ENCODE measurements at regions not wholly inside any gene's neighbourhood (a gene's known extent, or its start where the extent isn't known, plus 50 kb on each side); places are given as distances from the start of the nearest gene placed in this dataset.

- no peak overlapping the region for H3K4me3 Mint-ChIP-seq
- peaks cover under 1% of the 10 kb centered on the region for H3K4me1 Mint-ChIP-seq
Measured at GRCh38 chr4:152171556-152171955, 364.3 kb downstream of the FBXW7 start.

DNA sequence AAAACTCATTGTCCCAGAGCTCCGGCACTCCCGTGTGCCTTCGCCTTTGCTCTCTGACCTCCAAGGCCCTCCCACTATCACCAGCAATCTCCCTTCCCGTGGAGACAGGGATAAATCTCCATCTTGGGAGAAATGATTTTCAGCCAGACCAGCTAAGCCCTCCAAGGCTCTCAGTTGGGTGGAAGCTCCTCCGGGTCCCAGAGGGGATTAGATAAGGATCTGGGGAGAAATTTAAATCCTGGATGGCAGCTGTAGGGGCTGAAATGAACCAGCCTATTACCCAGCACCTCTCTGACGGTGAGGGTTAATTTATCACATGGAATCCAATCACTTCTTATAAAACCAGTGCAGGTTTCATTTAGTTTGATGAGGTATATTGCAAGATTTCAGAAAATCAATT lies 366.2 kb downstream of the FBXW7 start:
- Mint-ChIP-seq H3K27ac (no peak overlapping the region), H3K4me1 (peaks cover 2% of the 10 kb centered on the region)
- ATAC-seq (ENCODE audit: low read depth) = no peak

More at GRCh38 chr4:152171556-152171955, 364.3 kb downstream of the FBXW7 start:
- no peaks in the 10 kb centered on the region for H3K36me3 Mint-ChIP-seq
- peaks cover 2% of the 10 kb centered on the region for H3K27me3 Mint-ChIP-seq
- no peaks in the 10 kb centered on the region for H3K9me3 Mint-ChIP-seq
- ATAC-seq (ENCODE audit: low read depth) (no peak), DNase-seq (ENCODE audit: low spot score in 2 of 2) (no peak)
- no peak overlapping the region for H3K27ac Mint-ChIP-seq

GRCh38 chr4:152168987-152169616 lies 366.8 kb downstream of the FBXW7 start:
- Mint-ChIP-seq H3K9me3 (no peaks in the 10 kb centered on the region), H3K27me3 (peaks cover 5% of the 10 kb centered on the region), H3K27ac (no peak overlapping the region), H3K4me1 (peaks cover 2% of the 10 kb centered on the region), H3K36me3 (no peaks in the 10 kb centered on the region), H3K4me3 (no peak overlapping the region)
- ATAC-seq (ENCODE audit: low read depth) (no peak), DNase-seq (ENCODE audit: low spot score in 2 of 2) (no peak)

More for the DNA sequence above, 366.2 kb downstream of the FBXW7 start:
- Mint-ChIP-seq H3K4me3 (no peak overlapping the region), H3K36me3 (no peaks in the 10 kb centered on the region), H3K27me3 (peaks cover 5% of the 10 kb centered on the region), H3K9me3 (no peaks in the 10 kb centered on the region)
- DNase-seq (ENCODE audit: low spot score in 2 of 2) = no peak

- peaks cover 7% of the 10 kb centered on the region for H3K27me3 Mint-ChIP-seq
Measured at GRCh38 chr4:152166567-152166966, 369.3 kb downstream of the FBXW7 start.

DNA sequence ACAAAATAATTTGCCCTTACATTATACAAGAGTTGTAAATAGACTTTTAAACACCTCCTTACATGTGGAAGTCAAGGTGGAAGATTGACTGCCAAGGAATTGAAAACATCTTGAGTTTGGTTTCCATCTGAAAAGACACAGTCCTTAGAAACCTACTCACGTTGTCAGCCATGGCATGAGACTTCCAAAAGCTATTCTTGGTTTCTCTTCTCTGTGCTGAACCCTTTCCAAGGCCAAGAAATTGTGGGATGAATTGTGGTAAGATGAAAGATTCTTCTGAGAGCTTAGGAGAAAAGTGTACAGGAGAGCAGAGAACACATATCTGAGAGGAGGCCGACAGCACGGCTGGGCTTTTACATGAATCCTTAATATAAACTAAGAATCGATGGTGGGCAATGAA lies 370.0 kb downstream of the FBXW7 start:
- Mint-ChIP-seq H3K9me3 (no peaks in the 10 kb centered on the region), H3K27me3 (peaks cover 11% of the 10 kb centered on the region), H3K4me1 (peaks cover 2% of the 10 kb centered on the region), H3K4me3 (no peak overlapping the region), H3K27ac (no peak overlapping the region), H3K36me3 (no peaks in the 10 kb centered on the region)
- DNase-seq (ENCODE audit: low spot score in 2 of 2) (no peak), ATAC-seq (ENCODE audit: low read depth) (no peak)

More at GRCh38 chr4:152166567-152166966, 369.3 kb downstream of the FBXW7 start:
- no peaks in the 10 kb centered on the region for H3K36me3 Mint-ChIP-seq
- H3K4me1 Mint-ChIP-seq = peaks cover 2% of the 10 kb centered on the region
- ATAC-seq (ENCODE audit: low read depth) (no peak), DNase-seq (ENCODE audit: low spot score in 2 of 2) (no peak)
- no peak overlapping the region for H3K4me3 Mint-ChIP-seq
- H3K27ac Mint-ChIP-seq = no peak overlapping the region
- no peaks in the 10 kb centered on the region for H3K9me3 Mint-ChIP-seq

GRCh38 chr4:152165146-152165545 lies 370.7 kb downstream of the FBXW7 start:
- no peak for ATAC-seq (ENCODE audit: low read depth)
- Mint-ChIP-seq H3K4me3 (no peak overlapping the region), H3K4me1 (peaks cover 2% of the 10 kb centered on the region), H3K9me3 (no peaks in the 10 kb centered on the region), H3K27ac (no peak overlapping the region), H3K27me3 (peaks cover 13% of the 10 kb centered on the region), H3K36me3 (no peaks in the 10 kb centered on the region)
- DNase-seq (ENCODE audit: low spot score in 2 of 2) = no peak

GRCh38 chr4:152164561-152164960 lies 371.3 kb downstream of the FBXW7 start:
- no peak overlapping the region for H3K4me3 Mint-ChIP-seq
- H3K27ac Mint-ChIP-seq = no peak overlapping the region
- DNase-seq (ENCODE audit: low spot score in 2 of 2) (no peak), ATAC-seq (ENCODE audit: low read depth) (no peak)
- no peaks in the 10 kb centered on the region for H3K36me3 Mint-ChIP-seq
- no peaks in the 10 kb centered on the region for H3K9me3 Mint-ChIP-seq
- H3K27me3 Mint-ChIP-seq = peaks cover 13% of the 10 kb centered on the region
- H3K4me1 Mint-ChIP-seq = peaks cover 2% of the 10 kb centered on the region

GRCh38 chr4:152162331-152162697 lies 373.6 kb downstream of the FBXW7 start:
- Mint-ChIP-seq H3K36me3 (no peaks in the 10 kb centered on the region), H3K9me3 (no peaks in the 10 kb centered on the region), H3K4me1 (peaks cover 2% of the 10 kb centered on the region), H3K27ac (no peak overlapping the region), H3K4me3 (no peak overlapping the region), H3K27me3 (peaks cover 13% of the 10 kb centered on the region)
- ATAC-seq (ENCODE audit: low read depth) (no peak), DNase-seq (ENCODE audit: low spot score in 2 of 2) (no peak)

GRCh38 chr4:152161676-152162330 lies 374.1 kb downstream of the FBXW7 start:
- Mint-ChIP-seq H3K4me1 (peaks cover 2% of the 10 kb centered on the region), H3K4me3 (no peak overlapping the region), H3K27ac (no peak overlapping the region), H3K27me3 (peaks cover 13% of the 10 kb centered on the region), H3K9me3 (no peaks in the 10 kb centered on the region), H3K36me3 (no peaks in the 10 kb centered on the region)
- DNase-seq (ENCODE audit: low spot score in 2 of 2) (no peak), ATAC-seq (ENCODE audit: low read depth) (no peak)

DNA sequence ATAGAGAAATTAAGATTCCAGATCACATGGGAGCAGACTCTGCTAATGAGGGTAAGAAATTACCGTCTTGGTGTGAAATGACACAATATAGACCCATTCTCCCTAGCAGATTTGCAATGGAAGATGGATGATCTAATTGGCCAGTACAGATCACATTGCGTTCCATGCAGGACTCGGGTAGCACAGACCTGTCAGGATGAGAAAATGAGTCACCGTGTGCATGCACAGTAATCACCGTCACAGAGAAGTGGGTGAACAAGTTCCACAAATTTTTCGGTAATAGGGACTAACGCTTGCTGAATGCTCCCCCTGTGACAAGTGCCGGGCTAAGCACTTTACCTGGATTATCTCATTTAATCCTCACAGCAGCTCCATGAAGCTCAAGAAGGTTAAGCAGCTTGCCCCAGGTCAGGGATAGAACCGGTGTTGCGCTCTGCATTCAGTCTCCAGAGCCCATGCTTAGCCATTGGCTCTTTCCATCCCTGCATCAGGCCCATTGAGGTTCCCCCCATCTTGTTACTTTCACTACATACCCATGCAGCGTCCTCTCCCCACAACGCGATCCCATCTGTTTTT lies 375.6 kb downstream of the FBXW7 start:
- Mint-ChIP-seq H3K4me1 (no peaks in the 10 kb centered on the region), H3K27ac (no peak overlapping the region), H3K9me3 (no peaks in the 10 kb centered on the region), H3K36me3 (no peaks in the 10 kb centered on the region), H3K4me3 (no peak overlapping the region), H3K27me3 (peaks cover 10% of the 10 kb centered on the region)
- ATAC-seq (ENCODE audit: low read depth) (no peak), DNase-seq (ENCODE audit: low spot score in 2 of 2) (no peak)

DNA sequence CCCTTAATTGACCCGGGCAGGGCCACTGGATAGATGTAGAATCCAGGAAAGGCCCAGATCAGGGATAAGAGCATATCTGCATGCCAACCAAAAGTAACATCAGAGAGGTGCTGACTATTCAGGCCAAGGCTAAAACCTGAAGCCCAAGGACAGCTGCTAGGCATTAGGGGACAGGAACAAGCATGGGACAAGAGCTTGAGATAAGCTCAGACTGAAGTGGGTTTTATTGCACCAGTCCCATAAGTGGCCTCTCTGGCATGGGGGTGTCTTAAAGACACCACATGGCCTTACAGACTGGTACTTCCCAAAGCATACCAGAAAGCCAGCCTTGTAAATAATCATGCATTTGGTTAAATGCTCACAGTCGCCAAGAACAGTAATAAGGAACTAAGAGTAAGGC lies 376.1 kb downstream of the FBXW7 start:
- Mint-ChIP-seq H3K4me1 (no peaks in the 10 kb centered on the region), H3K36me3 (no peaks in the 10 kb centered on the region), H3K4me3 (no peak overlapping the region), H3K9me3 (no peaks in the 10 kb centered on the region), H3K27ac (no peak overlapping the region), H3K27me3 (peaks cover 11% of the 10 kb centered on the region)
- DNase-seq (ENCODE audit: low spot score in 2 of 2) = no peak
- no peak for ATAC-seq (ENCODE audit: low read depth)

GRCh38 chr4:152158225-152158624 lies 377.7 kb downstream of the FBXW7 start:
- H3K4me3 Mint-ChIP-seq = no peak overlapping the region
- H3K36me3 Mint-ChIP-seq = no peaks in the 10 kb centered on the region
- no peaks in the 10 kb centered on the region for H3K9me3 Mint-ChIP-seq
- H3K27me3 Mint-ChIP-seq = peaks cover 12% of the 10 kb centered on the region
- no peak overlapping the region for H3K27ac Mint-ChIP-seq
- no peak for DNase-seq (ENCODE audit: low spot score in 2 of 2)
- H3K4me1 Mint-ChIP-seq = no peaks in the 10 kb centered on the region
- no peak for ATAC-seq (ENCODE audit: low read depth)

DNA sequence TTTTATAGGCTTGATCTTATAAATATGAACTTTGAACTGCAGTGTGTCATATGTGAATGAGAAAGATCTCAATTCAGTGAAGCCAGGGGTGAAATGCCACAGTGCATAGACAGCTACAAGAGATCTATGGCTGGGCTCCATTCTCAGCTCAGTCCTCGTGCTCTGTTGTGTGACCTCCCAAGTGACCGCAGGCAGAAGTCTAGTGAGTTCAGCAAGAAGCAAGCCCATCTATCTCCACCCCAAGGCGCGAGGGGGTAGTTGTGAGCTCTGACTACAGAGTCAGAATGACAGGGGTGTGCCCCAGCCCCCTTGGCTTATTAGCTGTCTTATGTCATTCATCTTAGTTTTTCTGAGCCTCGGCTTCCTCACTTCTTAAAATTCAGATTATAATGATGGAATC lies 378.3 kb downstream of the FBXW7 start:
- no peak overlapping the region for H3K4me3 Mint-ChIP-seq
- H3K27me3 Mint-ChIP-seq = peaks cover 10% of the 10 kb centered on the region
- DNase-seq (ENCODE audit: low spot score in 2 of 2) = no peak
- no peaks in the 10 kb centered on the region for H3K36me3 Mint-ChIP-seq
- no peaks in the 10 kb centered on the region for H3K4me1 Mint-ChIP-seq
- H3K9me3 Mint-ChIP-seq = no peaks in the 10 kb centered on the region
- ATAC-seq (ENCODE audit: low read depth) = no peak
- no peak overlapping the region for H3K27ac Mint-ChIP-seq

GRCh38 chr4:152156442-152156841 lies 379.4 kb downstream of the FBXW7 start:
- ATAC-seq (ENCODE audit: low read depth) (no peak), DNase-seq (ENCODE audit: low spot score in 2 of 2) (no peak)
- H3K27me3 Mint-ChIP-seq = peaks cover 8% of the 10 kb centered on the region
- no peaks in the 10 kb centered on the region for H3K9me3 Mint-ChIP-seq
- no peaks in the 10 kb centered on the region for H3K36me3 Mint-ChIP-seq
- no peaks in the 10 kb centered on the region for H3K4me1 Mint-ChIP-seq
- H3K4me3 Mint-ChIP-seq = no peak overlapping the region
- H3K27ac Mint-ChIP-seq = no peak overlapping the region

DNA sequence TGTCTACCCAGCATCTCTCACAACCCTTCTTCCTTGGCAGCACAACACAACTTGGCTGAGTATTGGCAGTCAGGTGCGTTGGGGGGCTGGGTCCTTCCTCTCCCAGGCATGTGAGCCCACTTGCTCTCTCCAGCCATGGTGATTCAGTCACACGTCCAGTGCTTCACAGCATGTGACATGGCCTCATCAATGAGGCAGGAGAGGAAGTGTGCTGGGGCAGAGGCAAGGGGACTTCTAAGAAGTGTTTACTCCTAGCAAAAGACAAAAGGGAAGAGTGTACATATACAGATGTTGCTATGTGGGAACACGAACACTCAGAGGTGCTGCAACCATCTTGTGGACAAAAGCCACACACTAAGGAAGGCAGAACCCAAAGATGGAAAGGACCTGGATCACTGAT lies 380.8 kb downstream of the FBXW7 start:
- ATAC-seq (ENCODE audit: low read depth) (no peak), DNase-seq (ENCODE audit: low spot score in 2 of 2) (no peak)
- H3K4me1 Mint-ChIP-seq = no peaks in the 10 kb centered on the region
- H3K9me3 Mint-ChIP-seq = no peaks in the 10 kb centered on the region
- H3K4me3 Mint-ChIP-seq = no peak overlapping the region
- H3K27me3 Mint-ChIP-seq = peaks cover 3% of the 10 kb centered on the region
- no peaks in the 10 kb centered on the region for H3K36me3 Mint-ChIP-seq
- H3K27ac Mint-ChIP-seq = no peak overlapping the region
